22Rv1 (cell line): ENCODE measurements at regions not wholly inside any gene's neighbourhood (a gene's known extent, or its start where the extent isn't known, plus 50 kb on each side); places are given as distances from the start of the nearest gene placed in this dataset.

Experiments
- H3K27ac ChIP-seq: fragments of 450-650 bp; 2 replicates; pipeline ENCODE4 v1.5.1; 2017
- ZFX ChIP-seq: fragments of 450-650 bp; IDR thresholded peaks from 2 replicates; pipeline ENCODE4 v1.6.1; 2017; ENCODE audit warnings: antibody characterized with exemption, borderline replicate concordance
- TF ChIP-seq, protein P1 (sequence below): fragments of 450-650 bp; IDR thresholded peaks from 2 replicates; pipeline ENCODE4 v1.5.1; 2017; ENCODE audit warnings: mild to moderate bottlenecking

DNA sequence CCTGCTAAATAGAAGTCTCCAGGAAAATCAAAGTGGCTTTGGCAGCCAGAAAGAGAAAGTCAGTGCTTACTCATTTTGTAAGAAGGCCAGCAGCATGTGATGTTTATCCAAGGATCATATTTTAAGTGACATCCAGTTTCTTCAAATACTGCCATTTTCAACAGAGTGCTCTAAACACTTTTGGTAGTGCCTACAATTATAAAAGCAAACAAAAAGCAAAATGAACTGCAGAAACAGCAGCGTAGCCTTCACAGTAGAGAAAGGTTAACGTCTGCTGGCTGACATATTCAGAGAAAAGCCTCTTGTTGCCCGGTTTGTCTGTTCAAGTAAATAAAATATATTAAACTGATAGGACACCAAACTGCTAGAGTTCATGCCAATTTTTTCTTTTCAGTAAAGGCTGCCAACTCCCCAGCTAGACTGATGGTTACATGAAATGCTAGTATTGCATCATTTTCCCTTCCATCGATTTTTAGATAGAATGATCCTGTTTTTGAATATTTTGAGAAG, 705.7 kb upstream of the SLC35B3 start:
- TF ChIP-seq, protein P1, sequence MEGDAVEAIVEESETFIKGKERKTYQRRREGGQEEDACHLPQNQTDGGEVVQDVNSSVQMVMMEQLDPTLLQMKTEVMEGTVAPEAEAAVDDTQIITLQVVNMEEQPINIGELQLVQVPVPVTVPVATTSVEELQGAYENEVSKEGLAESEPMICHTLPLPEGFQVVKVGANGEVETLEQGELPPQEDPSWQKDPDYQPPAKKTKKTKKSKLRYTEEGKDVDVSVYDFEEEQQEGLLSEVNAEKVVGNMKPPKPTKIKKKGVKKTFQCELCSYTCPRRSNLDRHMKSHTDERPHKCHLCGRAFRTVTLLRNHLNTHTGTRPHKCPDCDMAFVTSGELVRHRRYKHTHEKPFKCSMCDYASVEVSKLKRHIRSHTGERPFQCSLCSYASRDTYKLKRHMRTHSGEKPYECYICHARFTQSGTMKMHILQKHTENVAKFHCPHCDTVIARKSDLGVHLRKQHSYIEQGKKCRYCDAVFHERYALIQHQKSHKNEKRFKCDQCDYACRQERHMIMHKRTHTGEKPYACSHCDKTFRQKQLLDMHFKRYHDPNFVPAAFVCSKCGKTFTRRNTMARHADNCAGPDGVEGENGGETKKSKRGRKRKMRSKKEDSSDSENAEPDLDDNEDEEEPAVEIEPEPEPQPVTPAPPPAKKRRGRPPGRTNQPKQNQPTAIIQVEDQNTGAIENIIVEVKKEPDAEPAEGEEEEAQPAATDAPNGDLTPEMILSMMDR, result no peak
- TF ChIP-seq ZFX, result no peak
- peak overlapping the region; percentile 85 for H3K27ac ChIP-seq

- H3K27ac ChIP-seq, result peak overlapping the region; percentile 85
Measured at GRCh38 chr6:9140172-9140571, 704.8 kb upstream of the SLC35B3 start.

GRCh38 chr6:9139746-9140145, 704.4 kb upstream of the SLC35B3 start:
- H3K27ac ChIP-seq, result peak overlapping the region; percentile 85
- TF ChIP-seq, protein P1, result no peak
- no peak for TF ChIP-seq ZFX

More at GRCh38 chr6:9140172-9140571, 704.8 kb upstream of the SLC35B3 start:
- TF ChIP-seq, protein P1, result no peak
- TF ChIP-seq ZFX, result no peak

DNA sequence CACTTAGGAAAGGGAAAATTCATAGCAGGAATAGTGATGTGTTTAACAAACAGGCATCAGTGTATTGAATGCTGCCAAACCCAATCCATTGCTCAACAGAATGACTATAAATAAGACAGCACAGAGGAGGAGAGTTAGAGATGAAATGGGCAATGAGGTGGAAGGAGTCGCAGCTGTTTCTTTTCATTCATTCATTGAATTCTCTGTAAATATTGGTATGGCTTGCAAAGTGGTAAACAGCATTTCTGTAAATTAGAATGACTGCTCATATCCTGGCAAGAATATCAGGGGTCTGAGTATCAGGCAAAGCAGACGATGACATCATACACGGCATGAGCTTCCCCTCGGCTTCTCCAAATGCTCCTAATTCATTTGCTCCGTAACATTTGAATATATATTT, 703.6 kb upstream of the SLC35B3 start:
- no peak for TF ChIP-seq ZFX
- TF ChIP-seq, protein P1, result no peak
- H3K27ac ChIP-seq, result no peak overlapping the region

DNA sequence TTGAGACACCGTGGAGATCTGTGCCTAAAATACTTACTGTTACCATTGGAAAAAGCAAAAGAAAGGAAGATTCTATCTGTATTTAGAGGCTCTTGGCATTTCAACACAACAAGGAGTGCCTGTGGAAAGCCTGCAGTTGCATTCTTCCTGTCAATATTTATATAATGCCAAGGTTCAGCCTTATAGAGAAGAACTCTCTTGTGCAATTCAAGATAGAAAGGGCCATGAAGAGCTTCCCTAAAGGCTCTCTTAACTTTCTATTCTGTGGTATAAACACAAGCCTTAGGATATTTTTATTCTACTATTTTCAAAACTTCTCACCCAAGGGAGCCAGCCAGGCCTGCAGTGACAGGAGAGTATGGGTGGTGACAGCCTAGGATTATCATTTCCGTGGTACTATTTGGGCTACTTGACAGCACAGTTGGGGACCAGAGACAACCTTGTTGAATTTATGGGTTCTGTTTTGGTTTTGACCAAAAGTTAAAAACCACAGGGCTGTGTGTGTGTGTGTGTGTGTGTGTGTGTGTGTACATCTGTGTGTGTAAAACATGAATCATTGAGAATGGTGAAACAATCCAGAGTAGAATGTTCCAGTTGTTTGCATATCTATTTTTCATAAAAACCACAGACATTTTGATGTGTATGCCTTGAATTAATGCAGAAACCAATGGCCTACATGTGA, 700.9 kb upstream of the SLC35B3 start:
- H3K27ac ChIP-seq, result no peak overlapping the region
- TF ChIP-seq, protein P1, result no peak
- no peak for TF ChIP-seq ZFX

DNA sequence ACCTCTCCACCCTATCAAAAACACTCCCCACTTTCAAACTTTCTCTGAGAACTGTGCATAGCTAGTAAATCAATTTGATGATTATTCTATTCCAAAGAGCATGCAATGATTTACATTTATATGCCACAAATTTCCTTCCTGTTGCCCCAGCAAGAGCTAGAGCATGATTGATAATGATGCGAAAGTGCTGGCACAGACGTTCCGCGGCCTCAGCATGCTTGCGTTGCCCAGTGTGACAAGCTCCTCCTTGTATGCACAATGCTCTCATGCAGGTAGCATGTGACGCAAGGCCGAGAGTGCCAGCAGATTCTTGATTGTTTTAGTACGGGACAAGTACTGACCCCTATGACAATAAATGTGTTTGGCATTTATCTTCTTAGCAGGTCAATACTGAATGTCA, 696.3 kb upstream of the SLC35B3 start:
- H3K27ac ChIP-seq, result no peak overlapping the region
- TF ChIP-seq, protein P1, result no peak
- no peak for TF ChIP-seq ZFX

DNA sequence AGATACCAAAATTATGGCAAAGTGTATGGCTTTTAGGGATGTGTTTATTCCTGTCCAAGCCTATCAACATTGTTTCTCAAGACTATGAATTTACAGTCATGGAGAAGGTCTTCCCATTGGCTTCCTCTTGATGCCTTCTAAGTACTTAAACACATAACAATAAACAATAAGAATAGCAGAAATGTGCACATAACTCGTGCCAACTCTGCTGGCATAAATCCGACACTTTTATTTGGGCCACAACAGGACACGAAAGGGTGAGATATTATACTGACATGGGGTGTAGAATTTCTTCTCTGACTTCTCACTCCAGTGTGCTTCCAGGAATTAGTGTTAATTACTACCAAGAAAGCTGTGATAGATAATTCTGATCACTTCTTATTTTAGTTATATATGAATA, 695.9 kb upstream of the SLC35B3 start:
- TF ChIP-seq ZFX, result no peak
- TF ChIP-seq, protein P1, result no peak
- H3K27ac ChIP-seq, result no peak overlapping the region
